ENCODE measurements at regions not wholly inside any gene's neighbourhood (a gene's known extent, or its start where the extent isn't known, plus 50 kb on each side); places are given as distances from the start of the nearest gene placed in this dataset.
"Not testable (repeated sequence)": the region's sequence is repeated elsewhere in the genome, so short reads cannot be mapped to it uniquely, and the experiment has no call there.

- BruUV-seq (replicated peaks); H4K5ac ChIP-seq (ENCODE audit: low read depth, low read length); H3K4me1 ChIP-seq (ENCODE audit: control insufficient read depth, insufficient read depth, low read length); dilution Hi-C loops (cut with HindIII; ENCODE audit: low sequenced_read_pairs, unreplicated experiment); H3K4me3 ChIP-seq (ENCODE audit: insufficient read depth, low read depth, low read length); H3K14ac ChIP-seq (replicated peaks; ENCODE audit: low read depth, low read length); H3K27me3 ChIP-seq (ENCODE audit: control insufficient read depth, insufficient read depth, low read length); H3K4ac ChIP-seq (ENCODE audit: low read depth, low read length); H3K9me3 ChIP-seq (ENCODE audit: control insufficient read depth, insufficient read depth, low read length); POLR2A ChIA-PET (ENCODE audit: unreplicated experiment); H3K9me1 ChIP-seq (ENCODE audit: insufficient read depth, low read length); H4K91ac ChIP-seq (ENCODE audit: insufficient read depth, low read depth, low read length); H2AFZ ChIP-seq (replicated peaks; ENCODE audit: low read length, poor library complexity); CTCF ChIA-PET; ATAC-seq (ENCODE audit: low read depth); DNase-seq; in situ Hi-C loops (cut with MboI; ENCODE audit: low sequenced_read_pairs); H3K79me1 ChIP-seq (ENCODE audit: low read depth in 1 of 2, low read length in 2 of 2); H3K27ac ChIP-seq (ENCODE audit: insufficient read depth, low read length); H3K4me2 ChIP-seq (ENCODE audit: low read depth, low read length); H2BK120ac ChIP-seq (ENCODE audit: low read depth, low read length); H3K18ac ChIP-seq (ENCODE audit: low read depth, low read length); H2AK5ac ChIP-seq (ENCODE audit: low read depth, low read length); H2BK15ac ChIP-seq (ENCODE audit: low read depth, low read length); H4K8ac ChIP-seq (ENCODE audit: low read depth in 2 of 2, low read length in 2 of 2); H3K56ac ChIP-seq (ENCODE audit: extremely low read depth, insufficient read depth, low read length); H2BK5ac ChIP-seq (ENCODE audit: low read depth, low read length, poor library complexity, severe bottlenecking); H3K23ac ChIP-seq (ENCODE audit: low read depth, low read length); H3K36me3 ChIP-seq (ENCODE audit: control insufficient read depth, insufficient read depth, low read length); H2BK20ac ChIP-seq (ENCODE audit: low read depth, low read length); H2AK9ac ChIP-seq (replicated peaks; ENCODE audit: low read depth, low read length, poor library complexity); H4K20me1 ChIP-seq (ENCODE audit: insufficient read depth, low read length); H3K9ac ChIP-seq (ENCODE audit: low read depth, low read length); intact Hi-C loops (cut with micrococcal nuclease): not testable (repeated sequence)
- WGBS, 2 experiments (ENCODE audit: extremely low coverage in 2 of 2, insufficient read length in 1 of 2) = no CpG with 5 or more reads among the region's 3 CpGs
Measured at GRCh38 chr7:94194426-94194825, 190.3 kb upstream of the BET1 start.

Measured in IMR-90 (cell line).